OCI-LY1 (cell line): ENCODE measurements at regions not wholly inside any gene's neighbourhood (a gene's known extent, or its start where the extent isn't known, plus 50 kb on each side); places are given as distances from the start of the nearest gene placed in this dataset.

Experiments
- CTCF ChIP-seq: fragments of 200-600 bp; sonication (generic), shearing (Covaris generic); IDR thresholded peaks from 2 replicates; pipeline ENCODE4 v1.5.1; 2017; ENCODE audit warnings: mild to moderate bottlenecking, antibody characterized with exemption, low read length, moderate library complexity, mixed read lengths
- EZH2 ChIP-seq: fragments of 200-600 bp; sonication (generic), shearing (Covaris generic); IDR thresholded peaks from 2 replicates; pipeline ENCODE4 v1.8.0; 2017; ENCODE audit warnings: borderline replicate concordance, mixed run types, mild to moderate bottlenecking, antibody characterized with exemption, low read length, moderate library complexity, mixed read lengths

GRCh38 chr3:160168246-160168645, 57.0 kb upstream of the C3orf80 start:
- TF ChIP-seq CTCF (no peak), EZH2 (no peak)
